Stimulated activated CD8-positive, alpha-beta memory T cell treated with anti-CD3 and anti-CD28 coated beads, Interleukin-7, amount 100 ng/mL, for 48 hours (primary cell): ENCODE measurements at regions not wholly inside any gene's neighbourhood (a gene's known extent, or its start where the extent isn't known, plus 50 kb on each side); places are given as distances from the start of the nearest gene placed in this dataset.

Source experiments
- DNase-seq, 2 donors: peaks; one replicate each; pipeline ENCODE4 v3.0.0-alpha.2; 2020; ENCODE audit warnings: low read depth in 1 of 2; ENCODE audit errors: extremely low read depth in 1 of 2

GRCh38 chr2:240355001-240355891 lies 80.2 kb upstream of the GPC1 start:
- DNase-seq = no peak

- no peak for DNase-seq
These were observed 79.5 kb upstream of the GPC1 start for GRCh38 chr2:240355962-240356361.

DNA sequence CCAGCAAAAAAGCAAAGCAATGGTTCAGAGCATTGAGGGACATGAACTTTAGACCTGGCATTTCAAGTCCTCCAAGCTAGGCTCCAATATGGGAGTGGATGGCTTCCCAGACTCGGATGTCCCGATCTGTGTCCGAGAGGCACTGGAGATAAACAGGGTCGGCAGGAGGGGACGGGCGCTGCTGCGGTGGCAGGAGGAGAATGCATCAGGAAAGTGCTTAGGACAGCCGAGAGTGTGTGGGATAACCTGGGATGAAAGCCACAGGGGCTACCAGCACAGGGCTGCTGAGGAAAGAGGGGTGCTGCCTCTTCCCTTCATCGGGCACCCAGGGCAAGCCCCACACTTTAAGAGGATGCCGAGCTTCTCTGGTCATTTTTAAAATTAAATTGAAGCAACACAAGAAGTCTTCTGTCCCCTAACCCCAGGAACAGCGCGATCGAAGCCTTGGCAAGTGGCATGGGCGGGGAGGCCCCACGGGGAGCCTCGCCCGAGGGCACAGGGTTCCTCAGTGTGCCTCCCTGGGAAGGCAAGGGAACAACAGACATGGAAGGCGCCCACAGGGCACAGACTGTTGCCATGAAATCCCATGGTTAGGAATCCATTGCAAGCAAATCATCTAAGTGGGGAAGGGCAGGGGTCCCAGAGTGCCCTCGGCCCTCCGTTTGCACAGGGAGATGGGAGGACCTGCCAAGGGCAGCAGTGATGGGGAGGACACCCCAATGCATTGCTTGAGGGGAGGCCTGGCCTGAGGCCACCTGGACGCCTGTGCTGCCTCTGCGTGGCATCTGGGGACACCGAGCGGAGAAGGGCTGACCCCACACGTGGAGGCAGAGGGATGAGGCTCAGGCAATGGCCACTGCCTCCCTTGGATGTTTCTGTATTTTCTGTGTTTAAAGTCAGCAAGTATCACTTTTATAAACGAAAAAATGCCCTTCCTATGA lies 78.5 kb upstream of the GPC1 start:
- DNase-seq = no peak

DNA sequence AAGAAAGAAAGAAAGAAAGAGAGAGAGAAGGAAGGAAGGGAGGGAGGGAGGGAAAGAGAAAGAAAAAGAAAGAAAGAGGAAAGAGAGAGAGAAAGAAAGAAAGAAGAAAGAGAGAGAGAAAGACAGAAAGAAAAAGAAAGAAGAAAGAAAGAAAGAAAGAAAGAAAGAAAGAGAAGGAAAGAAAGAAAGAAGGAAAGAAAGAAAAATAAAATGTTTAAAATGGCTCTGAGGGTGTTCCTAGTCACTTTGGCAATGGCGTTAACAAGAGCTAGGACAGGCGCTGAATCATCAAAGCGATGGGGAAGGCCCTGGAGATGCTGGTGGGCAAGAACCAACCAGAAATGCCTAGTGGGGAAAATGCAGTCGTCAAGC lies 77.8 kb upstream of the GPC1 start:
- no peak for DNase-seq

- no peak for DNase-seq
These were observed 77.4 kb upstream of the GPC1 start for GRCh38 chr2:240358080-240358479.

- no peak for DNase-seq
These were observed 76.6 kb upstream of the GPC1 start for GRCh38 chr2:240358821-240359397.

DNA sequence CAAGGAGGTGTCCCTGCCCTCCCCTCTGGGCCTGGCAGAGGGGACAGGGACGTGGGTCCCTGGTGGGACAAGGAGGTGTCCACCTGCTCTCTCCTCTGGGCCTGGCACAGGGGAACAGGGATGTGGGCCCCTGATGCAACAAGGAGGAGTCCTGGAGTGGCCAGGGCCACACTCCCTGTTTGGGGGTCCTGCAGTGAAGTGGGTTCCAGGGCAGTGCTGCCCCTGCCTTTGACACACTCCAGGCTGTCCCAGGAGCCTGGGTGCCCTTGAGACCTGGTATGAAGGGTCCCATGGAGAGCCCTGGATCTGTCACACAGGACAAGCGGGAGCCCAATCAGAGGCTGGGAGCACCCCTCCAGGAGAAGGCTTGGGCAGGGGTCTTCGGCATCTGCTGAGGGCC lies 75.8 kb upstream of the GPC1 start:
- no peak for DNase-seq

GRCh38 chr2:240360645-240361475 lies 74.6 kb upstream of the GPC1 start:
- no peak for DNase-seq

DNA sequence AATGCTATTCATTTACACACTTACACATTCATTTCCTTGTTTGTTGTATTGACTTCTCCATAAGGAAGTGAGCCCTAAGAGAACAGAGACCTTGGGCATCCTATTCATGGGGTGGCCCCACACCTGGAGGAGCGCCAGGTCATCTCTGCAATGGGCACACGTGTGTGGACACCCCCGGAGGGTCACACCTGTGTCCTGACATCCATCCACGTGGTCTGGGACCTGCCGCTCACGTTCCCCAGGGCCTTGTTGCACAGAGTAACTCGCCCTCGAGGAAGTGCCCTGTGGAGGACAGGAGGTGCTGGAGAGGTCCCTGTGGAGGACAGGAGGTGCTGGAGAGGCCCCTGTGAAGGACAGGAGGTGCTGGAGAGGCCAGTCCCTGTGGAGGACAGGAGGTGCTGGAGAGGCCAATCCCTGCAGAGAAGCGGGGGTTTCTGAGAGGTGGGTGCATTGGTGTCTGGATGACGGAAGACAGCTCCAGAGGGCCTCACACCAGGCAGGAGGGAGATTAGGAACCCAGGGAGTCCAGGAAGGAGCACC lies 73.2 kb upstream of the GPC1 start:
- no peak for DNase-seq

- DNase-seq = no peak
These were observed 72.4 kb upstream of the GPC1 start for GRCh38 chr2:240362826-240363745.

DNA sequence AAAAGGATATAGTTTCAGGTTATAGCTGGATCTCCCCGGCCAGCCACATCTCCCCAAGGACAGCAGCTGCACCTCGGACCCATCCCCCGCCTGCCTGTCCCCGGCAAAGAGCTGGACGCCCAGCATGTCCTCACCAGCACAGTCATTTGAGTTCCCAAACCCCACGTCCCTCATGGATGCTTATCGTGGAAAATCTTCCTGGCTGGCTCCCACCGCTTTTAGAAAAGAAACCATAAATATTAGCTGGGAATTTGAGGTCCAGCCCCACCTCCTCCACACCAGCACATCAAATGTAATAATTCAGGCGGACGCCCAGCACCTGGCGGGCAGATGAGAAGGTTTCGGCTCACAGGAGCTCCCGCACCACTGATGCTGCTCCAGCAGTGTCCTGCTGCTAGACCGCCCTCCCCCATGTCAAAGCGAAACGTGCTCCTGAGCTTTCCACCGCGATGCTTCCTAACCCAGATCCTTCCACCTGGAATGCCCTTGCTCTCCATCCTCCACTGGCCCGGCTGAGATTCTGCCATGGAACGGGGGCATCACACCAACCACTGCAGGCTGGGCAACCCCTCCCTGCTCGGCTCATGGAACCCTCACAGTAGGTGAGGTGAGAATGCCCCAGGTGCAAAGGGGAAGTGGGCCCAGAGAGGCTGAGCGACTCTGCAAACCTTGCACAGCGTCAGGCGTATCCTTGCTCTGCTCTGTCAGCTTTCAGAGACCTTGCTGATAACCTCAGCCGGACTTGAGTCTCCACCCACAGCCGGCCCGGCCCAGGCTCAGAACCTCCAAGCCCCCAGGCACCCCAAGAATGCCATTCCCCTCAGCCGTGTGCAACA lies 71.5 kb upstream of the GPC1 start:
- no peak for DNase-seq

- no peak for DNase-seq
These were observed 70.9 kb upstream of the GPC1 start for GRCh38 chr2:240364582-240364960.

DNA sequence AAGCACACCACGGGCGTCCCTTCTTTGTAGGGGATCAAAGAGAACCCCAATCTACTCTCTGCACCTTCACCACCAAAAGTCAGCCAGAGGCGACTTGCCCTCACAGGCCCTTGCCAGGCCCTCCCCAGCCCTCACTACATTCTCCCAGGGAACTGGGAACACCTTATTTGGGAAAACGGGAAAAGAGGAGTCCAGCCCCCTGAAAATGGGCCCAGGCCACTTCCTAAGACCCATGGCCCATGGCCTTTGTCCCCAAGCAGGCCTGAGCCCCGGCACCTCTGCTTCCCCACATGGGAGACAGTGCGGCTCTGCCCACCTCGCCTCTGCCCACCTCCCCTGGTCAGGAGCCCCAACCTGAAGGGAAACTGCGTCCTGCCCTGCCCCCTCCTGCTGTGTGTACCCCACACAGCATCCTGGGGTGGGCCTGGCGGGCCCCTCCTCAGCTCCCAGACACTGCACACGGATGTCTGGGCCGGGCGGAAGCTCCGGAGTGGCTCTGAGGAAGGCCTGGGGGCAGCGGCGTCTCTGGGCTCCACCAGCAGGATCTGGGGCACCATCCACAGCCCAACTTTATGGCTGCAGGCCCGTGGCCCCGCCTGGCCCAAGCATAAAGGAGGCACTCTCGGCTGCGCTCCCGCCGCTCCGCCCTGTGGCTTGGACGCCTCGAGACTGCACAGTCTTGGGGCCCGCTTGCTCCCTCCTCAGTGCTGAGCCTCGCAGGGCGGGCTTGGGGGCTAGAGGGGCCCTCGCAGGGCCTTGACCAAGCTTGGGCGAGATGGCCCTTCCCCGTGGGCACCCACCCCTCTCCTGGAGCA lies 70.3 kb upstream of the GPC1 start:
- no peak for DNase-seq

GRCh38 chr2:240365971-240366471 lies 69.4 kb upstream of the GPC1 start:
- no peak for DNase-seq

DNA sequence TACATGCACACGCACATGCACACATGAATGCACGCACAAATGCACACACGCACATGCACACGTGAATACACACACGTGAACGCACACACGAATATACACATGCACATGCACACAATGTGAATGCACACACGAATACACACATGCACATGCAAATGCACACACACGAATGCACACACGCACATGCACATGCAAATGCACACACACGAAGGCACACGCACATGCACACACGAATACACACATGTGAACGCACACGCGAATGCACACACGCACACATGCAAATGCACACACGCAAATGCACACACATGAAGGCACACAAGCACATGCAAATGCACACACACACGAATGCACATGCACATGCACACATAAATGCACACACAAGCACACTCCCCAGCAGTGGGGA lies 68.6 kb upstream of the GPC1 start:
- DNase-seq = no peak

GRCh38 chr2:240367721-240368120 lies 67.7 kb upstream of the GPC1 start:
- DNase-seq = no peak

DNA sequence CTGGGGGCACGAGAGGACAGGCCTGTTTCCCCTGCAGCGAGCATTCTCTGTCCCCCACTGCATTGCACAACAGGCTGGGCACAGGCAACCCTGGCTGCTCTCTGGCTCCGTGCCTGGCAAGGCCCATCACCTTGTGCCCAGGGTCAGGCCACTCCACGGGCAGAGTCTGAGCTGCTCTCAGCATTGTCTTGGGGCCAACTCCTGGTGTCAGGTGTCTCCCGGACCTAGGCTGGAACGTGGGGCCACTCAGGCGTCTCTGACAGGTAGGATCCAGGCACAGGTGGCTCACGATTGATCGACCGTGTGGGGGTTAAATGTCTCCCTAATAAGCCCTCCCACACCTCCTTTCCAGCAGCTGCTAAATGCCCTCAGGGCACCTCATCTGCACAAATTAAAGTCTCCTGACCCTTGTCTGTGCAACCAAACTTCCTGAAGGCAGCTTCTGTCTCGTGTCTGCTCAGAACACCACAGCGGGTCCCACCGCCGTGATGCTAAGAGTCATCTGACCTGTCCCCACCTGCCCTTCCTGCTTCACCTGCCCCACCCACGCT lies 66.6 kb upstream of the GPC1 start:
- DNase-seq = no peak
